Fibroblast of the aortic adventitia (primary cell): ENCODE measurements at regions not wholly inside any gene's neighbourhood (a gene's known extent, or its start where the extent isn't known, plus 50 kb on each side); places are given as distances from the start of the nearest gene placed in this dataset.
"Not testable (repeated sequence)": the region's sequence is repeated elsewhere in the genome, so short reads cannot be mapped to it uniquely, and the experiment has no call there.

ENCODE experiments used
- DNase-seq: peaks from one replicate; pipeline ENCODE4 v3.0.0-alpha.2; 2010; ENCODE audit warnings: low read depth
- H3K4me3 ChIP-seq: 2 replicates; pipeline ENCODE4 v1.5.1; 2011; ENCODE audit warnings: low read depth, mild to moderate bottlenecking, control low read depth, low read length, moderate library complexity
- CTCF ChIP-seq: IDR thresholded peaks from 2 replicates; pipeline ENCODE4 v1.5.1; 2011; ENCODE audit warnings: mild to moderate bottlenecking, low read length, control low read depth, inconsistent platforms; ENCODE audit not compliant: insufficient read depth

- no peak overlapping the region for H3K4me3 ChIP-seq
- no peak for DNase-seq
- no peak for TF ChIP-seq CTCF
These were observed 580.4 kb downstream of the VGLL3 start for GRCh38 chr3:86410587-86410986.

- not testable (repeated sequence) for DNase-seq, H3K4me3 ChIP-seq
These were observed 601.2 kb downstream of the VGLL3 start for GRCh38 chr3:86389759-86390158.

- DNase-seq: no peak
- TF ChIP-seq CTCF: no peak
- H3K4me3 ChIP-seq: no peak overlapping the region
These were observed 602.1 kb downstream of the VGLL3 start for GRCh38 chr3:86388820-86389219.

GRCh38 chr3:86382556-86382955 is 608.4 kb downstream of the VGLL3 start:
- DNase-seq: no peak
- no peak for TF ChIP-seq CTCF
- H3K4me3 ChIP-seq: no peak overlapping the region

GRCh38 chr3:86381247-86381646 is 609.7 kb downstream of the VGLL3 start:
- no peak overlapping the region for H3K4me3 ChIP-seq
- no peak for DNase-seq
- no peak for TF ChIP-seq CTCF

- no peak for DNase-seq
- TF ChIP-seq CTCF: no peak
- no peak overlapping the region for H3K4me3 ChIP-seq
These were observed 611.7 kb downstream of the VGLL3 start for GRCh38 chr3:86379280-86379679.

GRCh38 chr3:86378829-86379228 is 612.1 kb downstream of the VGLL3 start:
- H3K4me3 ChIP-seq: no peak overlapping the region
- no peak for TF ChIP-seq CTCF
- DNase-seq: no peak

GRCh38 chr3:86335566-86335965 is 655.4 kb downstream of the VGLL3 start:
- not testable (repeated sequence) for H3K4me3 ChIP-seq, DNase-seq
